Stimulated activated CD4-positive, alpha-beta T cell treated with anti-CD3 and anti-CD28 coated beads, TNF-alpha, amount 100 ng/mL, for 48 hours (primary cell): ENCODE measurements at regions not wholly inside any gene's neighbourhood (a gene's known extent, or its start where the extent isn't known, plus 50 kb on each side); places are given as distances from the start of the nearest gene placed in this dataset.
A peak's percentile ranks its signal among the peaks of the same experiment; 100 is the strongest.

ENCODE experiments used
- DNase-seq, 3 donors: peaks; one replicate each; pipeline ENCODE4 v3.0.0-alpha.2; 2020; ENCODE audit warnings: low read depth in 3 of 3

- no peak for DNase-seq
Measured at GRCh38 chr18:8969639-8970390, 132.7 kb upstream of the NDUFV2 start.

GRCh38 chr18:8970843-8971242 is 131.7 kb upstream of the NDUFV2 start:
- no peak for DNase-seq

GRCh38 chr18:8972116-8972515 is 130.4 kb upstream of the NDUFV2 start:
- no peak for DNase-seq

- DNase-seq: no peak
Measured at GRCh38 chr18:8974279-8974678, 128.2 kb upstream of the NDUFV2 start.

- DNase-seq: no peak
Measured at GRCh38 chr18:8974696-8975095, 127.8 kb upstream of the NDUFV2 start.

- DNase-seq: no peak
Measured at GRCh38 chr18:8975624-8976023, 126.9 kb upstream of the NDUFV2 start.

GRCh38 chr18:8976606-8977005 is 125.9 kb upstream of the NDUFV2 start:
- no peak for DNase-seq

- DNase-seq: no peak
Measured at GRCh38 chr18:8977166-8977565, 125.3 kb upstream of the NDUFV2 start.

- no peak for DNase-seq
Measured at GRCh38 chr18:8977701-8978100, 124.8 kb upstream of the NDUFV2 start.

GRCh38 chr18:8978394-8978793 is 124.1 kb upstream of the NDUFV2 start:
- DNase-seq: no peak

GRCh38 chr18:8979258-8979988 is 123.1 kb upstream of the NDUFV2 start:
- DNase-seq: no peak

GRCh38 chr18:8980496-8980895 is 122.0 kb upstream of the NDUFV2 start:
- no peak for DNase-seq

GRCh38 chr18:8980918-8981317 is 121.6 kb upstream of the NDUFV2 start:
- DNase-seq: no peak

GRCh38 chr18:8982416-8983183 is 119.9 kb upstream of the NDUFV2 start:
- no peak for DNase-seq

- no peak for DNase-seq
Measured at GRCh38 chr18:8983195-8983594, 119.3 kb upstream of the NDUFV2 start.

- no peak for DNase-seq
Measured at GRCh38 chr18:8984131-8984721, 118.3 kb upstream of the NDUFV2 start.

- DNase-seq: no peak
Measured at GRCh38 chr18:8987241-8987640, 115.3 kb upstream of the NDUFV2 start.

- peak; percentile 6 to 35 (median 20) for DNase-seq
Measured at GRCh38 chr18:8988260-8988871, 114.1 kb upstream of the NDUFV2 start.

- no peak for DNase-seq
Measured at GRCh38 chr18:8989017-8989416, 113.5 kb upstream of the NDUFV2 start.

- DNase-seq: no peak
Measured at GRCh38 chr18:8989855-8990254, 112.6 kb upstream of the NDUFV2 start.

- no peak for DNase-seq
Measured at GRCh38 chr18:8990276-8991031, 112.0 kb upstream of the NDUFV2 start.
